K562 (cell line): ENCODE measurements at regions not wholly inside any gene's neighbourhood (a gene's known extent, or its start where the extent isn't known, plus 50 kb on each side); places are given as distances from the start of the nearest gene placed in this dataset.

Experiments used
- CBFB ChIP-seq: sonication (generic); formaldehyde crosslinking; IDR thresholded peaks from 2 replicates; pipeline ENCODE4 v1.4.0; 2020; ENCODE audit warnings: mild to moderate bottlenecking, missing genetic modification reagents
- CBX1 ChIP-seq: sonication (generic); IDR thresholded peaks from 2 replicates; pipeline ENCODE4 v1.6.1; 2016; ENCODE audit warnings: antibody characterized with exemption, low read depth, mild to moderate bottlenecking
- CHD2 ChIP-seq: IDR thresholded peaks from 2 replicates; pipeline ENCODE4 v1.6.1; 2011; ENCODE audit warnings: low read depth, low read length
- FOSL1 ChIP-seq: fragments of 200-800 bp; sonication (Bioruptor generic); conservative IDR thresholded peaks from 2 replicates; pipeline ENCODE4 v1.6.1; 2016; ENCODE audit warnings: missing genetic modification characterization, missing compliant biosample characterization
- KLF16 ChIP-seq: IDR thresholded peaks from 2 replicates; pipeline ENCODE4 v1.6.1; 2016; ENCODE audit warnings: antibody characterized with exemption
- KLF6 ChIP-seq: fragments of 250-450 bp; sonication (Bioruptor Pico); IDR thresholded peaks from 2 replicates; pipeline ENCODE4 v1.4.0; 2020; ENCODE audit warnings: mild to moderate bottlenecking, moderate library complexity, borderline replicate concordance
- NCOA6 ChIP-seq: fragments of 450-650 bp; IDR thresholded peaks from 2 replicates; pipeline ENCODE4 v1.6.1; 2017; ENCODE audit warnings: mild to moderate bottlenecking
- TOE1 ChIP-seq, 2 experiments: fragments of 450-650 bp in 1 of 2; sonication (generic) in 1 of 2; formaldehyde crosslinking in 1 of 2; IDR thresholded peaks; 2 replicates each; pipeline versions ENCODE4 v1.7.1 to v1.8.0; 2016 to 2022; ENCODE audit warnings: borderline replicate concordance in 2 of 2, mild to moderate bottlenecking in 2 of 2, antibody characterized with exemption in 1 of 2, inconsistent platforms in 1 of 2, low read depth in 1 of 2, missing genetic modification reagents in 1 of 2, moderate library complexity in 1 of 2
- ZC3H4 ChIP-seq: sonication (generic); formaldehyde crosslinking; IDR thresholded peaks from 2 replicates; pipeline ENCODE4 v1.9.0; 2021; ENCODE audit warnings: missing genetic modification reagents, borderline replicate concordance
- ZNF695 ChIP-seq: fragments of 450-650 bp; formaldehyde crosslinking; IDR thresholded peaks from 2 replicates; pipeline ENCODE4 v1.4.0; 2020; ENCODE audit warnings: mild to moderate bottlenecking, moderate library complexity
- TF ChIP-seq, protein P1 (sequence below): sonication (generic); formaldehyde crosslinking; IDR thresholded peaks from 2 replicates; pipeline ENCODE4 v1.8.0; 2023; ENCODE audit warnings: mild to moderate bottlenecking, missing genetic modification reagents
- TF ChIP-seq, protein P2 (sequence below): fragments of 250-450 bp; sonication (Bioruptor Pico); IDR thresholded peaks from 2 replicates; pipeline ENCODE4 v1.9.0; 2021; ENCODE audit warnings: mild to moderate bottlenecking

DNA sequence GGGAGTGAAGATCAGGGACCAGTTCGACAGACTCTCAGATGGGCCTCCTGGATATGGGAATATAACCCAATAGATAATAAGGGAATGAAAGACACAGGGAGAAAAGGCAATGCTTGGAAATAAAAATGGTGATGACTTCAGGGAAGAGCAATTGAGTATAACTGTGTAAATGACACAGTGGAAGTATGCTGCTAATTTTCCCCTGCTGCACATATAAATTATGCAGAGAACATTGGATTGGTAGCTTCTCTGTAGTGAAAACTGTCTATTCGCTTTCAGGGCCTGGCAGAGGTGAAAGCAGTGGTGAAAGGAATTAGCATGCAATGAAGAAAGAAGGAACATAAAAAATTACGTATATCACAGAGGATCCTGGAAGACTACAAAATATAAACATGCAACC is 398.2 kb upstream of the CDH2 start (continued):
- TF ChIP-seq, protein P1, sequence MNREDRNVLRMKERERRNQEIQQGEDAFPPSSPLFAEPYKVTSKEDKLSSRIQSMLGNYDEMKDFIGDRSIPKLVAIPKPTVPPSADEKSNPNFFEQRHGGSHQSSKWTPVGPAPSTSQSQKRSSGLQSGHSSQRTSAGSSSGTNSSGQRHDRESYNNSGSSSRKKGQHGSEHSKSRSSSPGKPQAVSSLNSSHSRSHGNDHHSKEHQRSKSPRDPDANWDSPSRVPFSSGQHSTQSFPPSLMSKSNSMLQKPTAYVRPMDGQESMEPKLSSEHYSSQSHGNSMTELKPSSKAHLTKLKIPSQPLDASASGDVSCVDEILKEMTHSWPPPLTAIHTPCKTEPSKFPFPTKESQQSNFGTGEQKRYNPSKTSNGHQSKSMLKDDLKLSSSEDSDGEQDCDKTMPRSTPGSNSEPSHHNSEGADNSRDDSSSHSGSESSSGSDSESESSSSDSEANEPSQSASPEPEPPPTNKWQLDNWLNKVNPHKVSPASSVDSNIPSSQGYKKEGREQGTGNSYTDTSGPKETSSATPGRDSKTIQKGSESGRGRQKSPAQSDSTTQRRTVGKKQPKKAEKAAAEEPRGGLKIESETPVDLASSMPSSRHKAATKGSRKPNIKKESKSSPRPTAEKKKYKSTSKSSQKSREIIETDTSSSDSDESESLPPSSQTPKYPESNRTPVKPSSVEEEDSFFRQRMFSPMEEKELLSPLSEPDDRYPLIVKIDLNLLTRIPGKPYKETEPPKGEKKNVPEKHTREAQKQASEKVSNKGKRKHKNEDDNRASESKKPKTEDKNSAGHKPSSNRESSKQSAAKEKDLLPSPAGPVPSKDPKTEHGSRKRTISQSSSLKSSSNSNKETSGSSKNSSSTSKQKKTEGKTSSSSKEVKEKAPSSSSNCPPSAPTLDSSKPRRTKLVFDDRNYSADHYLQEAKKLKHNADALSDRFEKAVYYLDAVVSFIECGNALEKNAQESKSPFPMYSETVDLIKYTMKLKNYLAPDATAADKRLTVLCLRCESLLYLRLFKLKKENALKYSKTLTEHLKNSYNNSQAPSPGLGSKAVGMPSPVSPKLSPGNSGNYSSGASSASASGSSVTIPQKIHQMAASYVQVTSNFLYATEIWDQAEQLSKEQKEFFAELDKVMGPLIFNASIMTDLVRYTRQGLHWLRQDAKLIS (CRISPR knock-in tag): no peak
- no peak for TF ChIP-seq ZC3H4 (CRISPR knock-in tag)
- TF ChIP-seq NCOA6: no peak
- TF ChIP-seq, protein P2, sequence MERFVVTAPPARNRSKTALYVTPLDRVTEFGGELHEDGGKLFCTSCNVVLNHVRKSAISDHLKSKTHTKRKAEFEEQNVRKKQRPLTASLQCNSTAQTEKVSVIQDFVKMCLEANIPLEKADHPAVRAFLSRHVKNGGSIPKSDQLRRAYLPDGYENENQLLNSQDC (CRISPR knock-in tag): no peak
- no peak for TF ChIP-seq FOSL1 (tag)
- TF ChIP-seq CHD2: no peak
- no peak for TF ChIP-seq TOE1 (IDR thresholded peaks at IDR 0.05; ENCODE audit: borderline replicate concordance)
- no peak for TF ChIP-seq TOE1 (CRISPR knock-in tag; IDR thresholded peaks at IDR 0.05; ENCODE audit: borderline replicate concordance, low read depth)
- no peak for TF ChIP-seq ZNF695
- TF ChIP-seq KLF16: no peak
- TF ChIP-seq CBFB (CRISPR knock-in tag): no peak
- TF ChIP-seq CBX1: no peak
- no peak for TF ChIP-seq KLF6 (CRISPR knock-in tag)
